HEK293 (cell line): ENCODE measurements at regions not wholly inside any gene's neighbourhood (a gene's known extent, or its start where the extent isn't known, plus 50 kb on each side); places are given as distances from the start of the nearest gene placed in this dataset.

Experiments
- CTCF ChIA-PET: fragments of 350-600 bp; formaldehyde crosslinking; extraction: SDS; loops from one replicate; lab custom pipeline; 2021; ENCODE audit warnings: antibody characterized with exemption; lab: Yijun Ruan, JAX
- POLR2A ChIA-PET: fragments of 300-600 bp; formaldehyde crosslinking; extraction: SDS; loops from one replicate; lab custom pipeline; 2020; ENCODE audit warnings: antibody characterized with exemption, inconsistent platforms; lab: Yijun Ruan, JAX
- H3K27ac ChIP-seq: fragments of 200-500 bp; sonication (Bioruptor generic); 2 replicates; pipeline ENCODE4 v1.5.1; 2014; ENCODE audit warnings: low read depth, low read length, control low read depth, inconsistent platforms; ENCODE audit errors: extremely low read depth
- H3K36me3 ChIP-seq, 2 experiments: fragments of 200-500 bp in 1 of 2; sonication (Bioruptor generic) in 1 of 2; 1 replicate in 1 of 2; 2 replicates in 1 of 2; pipeline ENCODE4 v1.5.1; 2014 to 2017; ENCODE audit warnings: inconsistent platforms in 2 of 2, low read length in 2 of 2; ENCODE audit not compliant: control insufficient read depth in 2 of 2, insufficient read depth in 1 of 2
- H3K4me1 ChIP-seq: fragments of 200-500 bp; sonication (Bioruptor generic); 2 replicates; pipeline ENCODE4 v1.5.1; 2014; ENCODE audit warnings: mild to moderate bottlenecking, low read length, inconsistent platforms; ENCODE audit not compliant: control insufficient read depth, insufficient read depth
- H3K4me3 ChIP-seq: 2 replicates; pipeline ENCODE4 v1.5.1; 2011; ENCODE audit warnings: low read depth, mild to moderate bottlenecking, control low read depth, low read length, moderate library complexity
- H3K9me3 ChIP-seq: fragments of 200-500 bp; sonication (Bioruptor generic); 2 replicates; pipeline ENCODE4 v1.5.1; 2014; ENCODE audit warnings: low read depth, low read length, inconsistent platforms; ENCODE audit not compliant: control insufficient read depth, insufficient read depth
- HIC1 ChIP-seq: fragments of 450-650 bp; formaldehyde crosslinking; IDR thresholded peaks from 2 replicates; pipeline ENCODE4 v1.5.1; 2016; ENCODE audit warnings: missing biosample characterization, missing genetic modification characterization
- KLF10 ChIP-seq: fragments of 450-650 bp; IDR thresholded peaks from 2 replicates; pipeline ENCODE4 v1.5.1; 2018; ENCODE audit warnings: missing biosample characterization, mild to moderate bottlenecking, missing genetic modification characterization
- PRDM2 ChIP-seq: fragments of 450-650 bp; formaldehyde crosslinking; IDR thresholded peaks from 2 replicates; pipeline ENCODE4 v1.5.1; 2016; ENCODE audit warnings: missing biosample characterization, missing genetic modification characterization, borderline replicate concordance
- REPIN1 ChIP-seq: fragments of 450-650 bp; formaldehyde crosslinking; IDR thresholded peaks from 2 replicates; pipeline ENCODE4 v1.5.1; 2017; ENCODE audit warnings: missing biosample characterization, missing genetic modification characterization, low read depth
- WT1 ChIP-seq: fragments of 450-650 bp; formaldehyde crosslinking; IDR thresholded peaks from 2 replicates; pipeline ENCODE4 v1.5.1; 2016; ENCODE audit warnings: missing biosample characterization, missing genetic modification characterization
- ZBTB17 ChIP-seq: fragments of 450-650 bp; formaldehyde crosslinking; IDR thresholded peaks from 2 replicates; pipeline ENCODE4 v1.5.1; 2016; ENCODE audit warnings: missing biosample characterization, missing genetic modification characterization
- ZNF16 ChIP-seq: fragments of 450-650 bp; formaldehyde crosslinking; IDR thresholded peaks from 2 replicates; pipeline ENCODE4 v1.5.1; 2016; ENCODE audit warnings: low read depth, missing biosample characterization, missing genetic modification characterization
- ZNF184 ChIP-seq: fragments of 450-650 bp; IDR thresholded peaks from 2 replicates; pipeline ENCODE4 v1.5.1; 2018; ENCODE audit warnings: missing biosample characterization, mild to moderate bottlenecking, missing genetic modification characterization
- ZNF221 ChIP-seq: fragments of 450-650 bp; formaldehyde crosslinking; IDR thresholded peaks from 2 replicates; pipeline ENCODE4 v1.5.1; 2017; ENCODE audit warnings: missing biosample characterization, missing genetic modification characterization, borderline replicate concordance
- ZNF292 ChIP-seq: fragments of 450-650 bp; formaldehyde crosslinking; IDR thresholded peaks from 2 replicates; pipeline ENCODE4 v1.5.1; 2016; ENCODE audit warnings: low read depth, missing biosample characterization, missing genetic modification characterization, borderline replicate concordance
- ZNF488 ChIP-seq: fragments of 450-650 bp; formaldehyde crosslinking; IDR thresholded peaks from 2 replicates; pipeline ENCODE4 v1.5.1; 2016; ENCODE audit warnings: missing biosample characterization, missing genetic modification characterization
- ZNF600 ChIP-seq: fragments of 450-650 bp; formaldehyde crosslinking; IDR thresholded peaks from 2 replicates; pipeline ENCODE4 v1.5.1; 2016; ENCODE audit warnings: missing biosample characterization, missing genetic modification characterization
- ZNF624 ChIP-seq: fragments of 450-650 bp; formaldehyde crosslinking; IDR thresholded peaks from 2 replicates; pipeline ENCODE4 v1.5.1; 2017; ENCODE audit warnings: missing biosample characterization, missing genetic modification characterization
- ZNF747 ChIP-seq: fragments of 450-650 bp; formaldehyde crosslinking; IDR thresholded peaks from 2 replicates; pipeline ENCODE4 v1.5.1; 2016; ENCODE audit warnings: missing biosample characterization, missing genetic modification characterization
- TF ChIP-seq, protein P1 (sequence below): fragments of 450-650 bp; formaldehyde crosslinking; IDR thresholded peaks from 2 replicates; pipeline ENCODE4 v1.5.1; 2016; ENCODE audit warnings: missing biosample characterization, missing genetic modification characterization, low read depth
- TF ChIP-seq, protein P2 (sequence below): fragments of 450-650 bp; formaldehyde crosslinking; conservative IDR thresholded peaks from 2 replicates; pipeline ENCODE4 v1.5.1; 2016; ENCODE audit warnings: low read depth, missing biosample characterization, missing genetic modification characterization

GRCh38 chr14:55814064-55814463 is 234.1 kb downstream of the KTN1 start:
- Histone ChIP-seq H3K4me1 (no peaks in the 10 kb centered on the region), H3K27ac (no peak overlapping the region), H3K36me3 (no peaks in the 10 kb centered on the region), H3K4me3 (no peak overlapping the region), H3K9me3 (no peaks in the 10 kb centered on the region)
- ChIA-PET POLR2A (no interaction called here), CTCF (no interaction called here)
- TF ChIP-seq REPIN1 (tag by site-specific recombination) (no peak), WT1 (tag by site-specific recombination) (no peak), ZNF488 (tag by site-specific recombination) (no peak)

DNA sequence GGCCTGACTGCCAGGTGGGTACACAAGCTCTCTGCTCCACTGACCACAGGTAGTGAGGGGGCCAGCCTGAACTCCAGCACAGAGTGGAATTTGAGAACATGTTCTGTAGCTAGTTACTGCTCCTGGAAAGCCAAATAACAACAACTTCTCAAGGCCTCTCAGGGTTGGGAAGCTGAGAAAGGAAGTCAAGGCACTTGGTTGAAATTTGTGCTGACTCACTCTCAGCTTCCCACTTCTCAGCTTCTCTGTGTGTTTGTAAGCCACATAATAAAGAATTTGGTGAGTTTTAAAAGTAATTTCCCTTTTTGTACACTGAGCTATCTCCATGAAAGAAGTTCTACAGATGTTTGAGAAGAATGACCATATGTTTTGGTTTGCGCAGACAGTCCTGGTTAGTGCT is 234.9 kb downstream of the KTN1 start:
- POLR2A ChIA-PET = no interaction called here
- no peak overlapping the region for H3K27ac ChIP-seq
- no peaks in the 10 kb centered on the region for H3K36me3 ChIP-seq
- TF ChIP-seq ZNF184 (tag by site-specific recombination) (no peak), ZNF600 (tag by site-specific recombination) (no peak), PRDM2 (no peak), ZNF221 (tag by site-specific recombination) (no peak), ZNF624 (tag by site-specific recombination) (no peak), ZNF16 (no peak), ZNF747 (no peak), ZBTB17 (no peak), ZNF292 (tag by site-specific recombination) (no peak), KLF10 (tag by site-specific recombination) (no peak), HIC1 (tag by site-specific recombination) (no peak)
- TF ChIP-seq, protein P1, sequence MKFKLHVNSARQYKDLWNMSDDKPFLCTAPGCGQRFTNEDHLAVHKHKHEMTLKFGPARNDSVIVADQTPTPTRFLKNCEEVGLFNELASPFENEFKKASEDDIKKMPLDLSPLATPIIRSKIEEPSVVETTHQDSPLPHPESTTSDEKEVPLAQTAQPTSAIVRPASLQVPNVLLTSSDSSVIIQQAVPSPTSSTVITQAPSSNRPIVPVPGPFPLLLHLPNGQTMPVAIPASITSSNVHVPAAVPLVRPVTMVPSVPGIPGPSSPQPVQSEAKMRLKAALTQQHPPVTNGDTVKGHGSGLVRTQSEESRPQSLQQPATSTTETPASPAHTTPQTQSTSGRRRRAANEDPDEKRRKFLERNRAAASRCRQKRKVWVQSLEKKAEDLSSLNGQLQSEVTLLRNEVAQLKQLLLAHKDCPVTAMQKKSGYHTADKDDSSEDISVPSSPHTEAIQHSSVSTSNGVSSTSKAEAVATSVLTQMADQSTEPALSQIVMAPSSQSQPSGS (tag by site-specific recombination) = no peak
- TF ChIP-seq, protein P2, sequence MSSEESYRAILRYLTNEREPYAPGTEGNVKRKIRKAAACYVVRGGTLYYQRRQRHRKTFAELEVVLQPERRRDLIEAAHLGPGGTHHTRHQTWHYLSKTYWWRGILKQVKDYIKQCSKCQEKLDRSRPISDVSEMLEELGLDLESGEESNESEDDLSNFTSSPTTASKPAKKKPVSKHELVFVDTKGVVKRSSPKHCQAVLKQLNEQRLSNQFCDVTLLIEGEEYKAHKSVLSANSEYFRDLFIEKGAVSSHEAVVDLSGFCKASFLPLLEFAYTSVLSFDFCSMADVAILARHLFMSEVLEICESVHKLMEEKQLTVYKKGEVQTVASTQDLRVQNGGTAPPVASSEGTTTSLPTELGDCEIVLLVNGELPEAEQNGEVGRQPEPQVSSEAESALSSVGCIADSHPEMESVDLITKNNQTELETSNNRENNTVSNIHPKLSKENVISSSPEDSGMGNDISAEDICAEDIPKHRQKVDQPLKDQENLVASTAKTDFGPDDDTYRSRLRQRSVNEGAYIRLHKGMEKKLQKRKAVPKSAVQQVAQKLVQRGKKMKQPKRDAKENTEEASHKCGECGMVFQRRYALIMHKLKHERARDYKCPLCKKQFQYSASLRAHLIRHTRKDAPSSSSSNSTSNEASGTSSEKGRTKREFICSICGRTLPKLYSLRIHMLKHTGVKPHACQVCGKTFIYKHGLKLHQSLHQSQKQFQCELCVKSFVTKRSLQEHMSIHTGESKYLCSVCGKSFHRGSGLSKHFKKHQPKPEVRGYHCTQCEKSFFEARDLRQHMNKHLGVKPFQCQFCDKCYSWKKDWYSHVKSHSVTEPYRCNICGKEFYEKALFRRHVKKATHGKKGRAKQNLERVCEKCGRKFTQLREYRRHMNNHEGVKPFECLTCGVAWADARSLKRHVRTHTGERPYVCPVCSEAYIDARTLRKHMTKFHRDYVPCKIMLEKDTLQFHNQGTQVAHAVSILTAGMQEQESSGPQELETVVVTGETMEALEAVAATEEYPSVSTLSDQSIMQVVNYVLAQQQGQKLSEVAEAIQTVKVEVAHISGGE (tag by site-specific recombination) = no peak
- CTCF ChIA-PET = no interaction called here
- no peaks in the 10 kb centered on the region for H3K4me1 ChIP-seq
- H3K9me3 ChIP-seq = no peaks in the 10 kb centered on the region
- no peak overlapping the region for H3K4me3 ChIP-seq
